HEK293 (cell line): ENCODE measurements at regions not wholly inside any gene's neighbourhood (a gene's known extent, or its start where the extent isn't known, plus 50 kb on each side); places are given as distances from the start of the nearest gene placed in this dataset.

Source experiments
- ATF2 ChIP-seq: fragments of 450-650 bp; formaldehyde crosslinking; IDR thresholded peaks from 2 replicates; pipeline ENCODE4 v1.5.1; 2016; ENCODE audit warnings: missing biosample characterization, missing genetic modification characterization, low read depth
- ZFHX2 ChIP-seq: fragments of 450-650 bp; formaldehyde crosslinking; conservative IDR thresholded peaks from 2 replicates; pipeline ENCODE4 v1.5.1; 2016; ENCODE audit warnings: missing biosample characterization, missing genetic modification characterization
- ZNF37A ChIP-seq: fragments of 450-650 bp; IDR thresholded peaks from 2 replicates; pipeline ENCODE4 v1.5.1; 2018; ENCODE audit warnings: missing biosample characterization, missing genetic modification characterization
- ZNF830 ChIP-seq: fragments of 450-650 bp; IDR thresholded peaks from 2 replicates; pipeline ENCODE4 v1.5.0; 2018; ENCODE audit warnings: missing biosample characterization, missing genetic modification characterization, low read depth, mild to moderate bottlenecking, moderate library complexity
- TF ChIP-seq, protein P1 (sequence below): fragments of 450-650 bp; formaldehyde crosslinking; IDR thresholded peaks from 2 replicates; pipeline ENCODE4 v1.5.1; 2016; ENCODE audit warnings: missing biosample characterization, missing genetic modification characterization

DNA sequence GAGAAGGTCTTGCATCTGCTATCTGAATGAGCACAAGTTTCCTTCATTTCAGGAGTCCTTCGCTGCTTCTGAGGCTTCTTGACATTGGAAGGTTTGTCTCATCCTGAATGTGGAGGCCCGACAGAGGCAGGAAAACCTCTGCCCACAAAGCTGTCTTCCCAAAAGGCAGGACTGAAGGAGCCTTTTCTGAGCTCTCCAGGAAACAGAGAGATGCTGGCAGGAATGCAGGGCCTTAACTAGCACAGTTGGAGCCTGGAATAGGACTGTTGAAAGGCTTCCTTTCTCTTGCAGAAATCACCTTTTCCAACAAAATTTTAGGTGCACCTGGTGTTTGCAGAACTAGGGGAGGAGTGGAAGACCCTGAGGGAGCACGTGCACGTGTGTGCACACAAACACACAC lies 637.4 kb upstream of the MKI67 start:
- no peak for TF ChIP-seq ZNF830 (tag by site-specific recombination)
- TF ChIP-seq, protein P1, sequence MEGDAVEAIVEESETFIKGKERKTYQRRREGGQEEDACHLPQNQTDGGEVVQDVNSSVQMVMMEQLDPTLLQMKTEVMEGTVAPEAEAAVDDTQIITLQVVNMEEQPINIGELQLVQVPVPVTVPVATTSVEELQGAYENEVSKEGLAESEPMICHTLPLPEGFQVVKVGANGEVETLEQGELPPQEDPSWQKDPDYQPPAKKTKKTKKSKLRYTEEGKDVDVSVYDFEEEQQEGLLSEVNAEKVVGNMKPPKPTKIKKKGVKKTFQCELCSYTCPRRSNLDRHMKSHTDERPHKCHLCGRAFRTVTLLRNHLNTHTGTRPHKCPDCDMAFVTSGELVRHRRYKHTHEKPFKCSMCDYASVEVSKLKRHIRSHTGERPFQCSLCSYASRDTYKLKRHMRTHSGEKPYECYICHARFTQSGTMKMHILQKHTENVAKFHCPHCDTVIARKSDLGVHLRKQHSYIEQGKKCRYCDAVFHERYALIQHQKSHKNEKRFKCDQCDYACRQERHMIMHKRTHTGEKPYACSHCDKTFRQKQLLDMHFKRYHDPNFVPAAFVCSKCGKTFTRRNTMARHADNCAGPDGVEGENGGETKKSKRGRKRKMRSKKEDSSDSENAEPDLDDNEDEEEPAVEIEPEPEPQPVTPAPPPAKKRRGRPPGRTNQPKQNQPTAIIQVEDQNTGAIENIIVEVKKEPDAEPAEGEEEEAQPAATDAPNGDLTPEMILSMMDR, result no peak
- no peak for TF ChIP-seq ZFHX2 (tag by site-specific recombination)
- no peak for TF ChIP-seq ZNF37A (tag by site-specific recombination)
- no peak for TF ChIP-seq ATF2 (tag by site-specific recombination)
